H9 (cell line): ENCODE measurements at regions not wholly inside any gene's neighbourhood (a gene's known extent, or its start where the extent isn't known, plus 50 kb on each side); places are given as distances from the start of the nearest gene placed in this dataset.

ENCODE experiments used
- DNase-seq: peaks from one replicate; pipeline ENCODE4 v3.0.0-alpha.2; 2017
- H2AFZ ChIP-seq: one replicate; pipeline ENCODE4 v1.6.1; 2013; ENCODE audit warnings: mild to moderate bottlenecking, low read length, control low read depth, moderate library complexity
- H2AK5ac ChIP-seq: 2 replicates; pipeline ENCODE4 v1.6.1; 2013; ENCODE audit warnings: low read length, control low read depth, mixed read lengths; ENCODE audit not compliant: insufficient read length
- H2BK120ac ChIP-seq: one replicate; pipeline ENCODE4 v1.6.1; 2013; ENCODE audit warnings: low read depth, mild to moderate bottlenecking, low read length, control low read depth, inconsistent platforms; ENCODE audit not compliant: poor library complexity, severe bottlenecking
- H2BK12ac ChIP-seq: 2 replicates; pipeline ENCODE4 v1.6.1; 2013; ENCODE audit warnings: low read length, control low read depth, mixed read lengths, low read depth; ENCODE audit not compliant: insufficient read length
- H2BK15ac ChIP-seq: 2 replicates; pipeline ENCODE4 v1.6.1; 2013; ENCODE audit warnings: low read depth, low read length, control low read depth
- H2BK20ac ChIP-seq: one replicate; pipeline ENCODE4 v1.6.1; 2013; ENCODE audit warnings: low read depth, mild to moderate bottlenecking, low read length, control low read depth, inconsistent platforms; ENCODE audit not compliant: poor library complexity, severe bottlenecking
- H2BK5ac ChIP-seq: 2 replicates; pipeline ENCODE4 v1.6.1; 2013; ENCODE audit warnings: low read length, control low read depth, mixed read lengths; ENCODE audit not compliant: insufficient read length
- H3K14ac ChIP-seq: 2 replicates; pipeline ENCODE4 v1.6.1; 2013; ENCODE audit warnings: low read length, control low read depth; ENCODE audit not compliant: insufficient read depth
- H3K18ac ChIP-seq: 2 replicates; pipeline ENCODE4 v1.6.1; 2013; ENCODE audit warnings: low read depth, mild to moderate bottlenecking, mixed read lengths, low read length, control low read depth; ENCODE audit not compliant: insufficient read length
- H3K23ac ChIP-seq: 2 replicates; pipeline ENCODE4 v1.6.1; 2013; ENCODE audit warnings: low read length, control low read depth, mixed read lengths, low read depth; ENCODE audit not compliant: insufficient read length
- H3K23me2 ChIP-seq: 2 replicates; pipeline ENCODE4 v1.6.1; 2013; ENCODE audit warnings: low read depth, mild to moderate bottlenecking, mixed read lengths, low read length, control low read depth; ENCODE audit not compliant: insufficient read length, poor library complexity, severe bottlenecking
- H3K27ac ChIP-seq: 2 replicates; pipeline ENCODE4 v1.5.1; 2013; ENCODE audit warnings: low read length, control low read depth, mixed read lengths, low read depth; ENCODE audit not compliant: insufficient read length
- H3K27me3 ChIP-seq: 2 replicates; pipeline ENCODE4 v1.6.1; 2013; ENCODE audit warnings: low read length, control low read depth, inconsistent platforms; ENCODE audit not compliant: insufficient read depth
- H3K4ac ChIP-seq: 2 replicates; pipeline ENCODE4 v1.6.1; 2013; ENCODE audit warnings: low read depth, mild to moderate bottlenecking, control low read depth, inconsistent platforms, low read length, moderate library complexity
- H3K4me1 ChIP-seq: 2 replicates; pipeline ENCODE4 v1.6.1; 2013; ENCODE audit warnings: low read length, control low read depth, inconsistent platforms; ENCODE audit not compliant: insufficient read depth
- H3K4me2 ChIP-seq: 2 replicates; pipeline ENCODE4 v1.6.1; 2013; ENCODE audit warnings: low read length, control low read depth, mixed read lengths; ENCODE audit not compliant: insufficient read length, insufficient read depth
- H3K56ac ChIP-seq: 2 replicates; pipeline ENCODE4 v1.6.1; 2013; ENCODE audit warnings: low read depth, mild to moderate bottlenecking, mixed read lengths, low read length, control low read depth; ENCODE audit not compliant: insufficient read length
- H3K79me1 ChIP-seq: 2 replicates; pipeline ENCODE4 v1.6.1; 2013; ENCODE audit warnings: low read depth, mild to moderate bottlenecking, moderate library complexity, low read length, control low read depth, inconsistent platforms; ENCODE audit not compliant: insufficient read depth, poor library complexity, severe bottlenecking
- H3K79me2 ChIP-seq: 2 replicates; pipeline ENCODE4 v1.6.1; 2013; ENCODE audit warnings: low read length, control low read depth, inconsistent platforms; ENCODE audit not compliant: insufficient read depth
- H3K9ac ChIP-seq: 2 replicates; pipeline ENCODE4 v1.6.1; 2013; ENCODE audit warnings: low read length, control low read depth, mixed read lengths; ENCODE audit not compliant: insufficient read length; ENCODE audit errors: extremely low read depth
- H3K9me3 ChIP-seq: one replicate; pipeline ENCODE4 v1.6.1; 2013; ENCODE audit warnings: low read depth, low read length, inconsistent platforms; ENCODE audit not compliant: control insufficient read depth
- H3T11ph ChIP-seq: one replicate; pipeline ENCODE4 v1.6.1; 2013; ENCODE audit warnings: mild to moderate bottlenecking, low read length, control low read depth, inconsistent platforms
- H4K20me1 ChIP-seq: one replicate; pipeline ENCODE4 v1.6.1; 2013; ENCODE audit not compliant: control insufficient read depth, insufficient read length, insufficient read depth
- H4K5ac ChIP-seq: 2 replicates; pipeline ENCODE4 v1.6.1; 2013; ENCODE audit warnings: low read depth, mild to moderate bottlenecking, mixed read lengths, low read length, control low read depth; ENCODE audit not compliant: insufficient read length
- H4K8ac ChIP-seq: replicated peaks from 2 replicates; pipeline ENCODE4 v1.6.1; 2013; ENCODE audit warnings: low read length, control low read depth, mixed read lengths, low read depth; ENCODE audit not compliant: insufficient read length
- H4K91ac ChIP-seq: 2 replicates; pipeline ENCODE4 v1.6.1; 2013; ENCODE audit warnings: low read depth, mild to moderate bottlenecking, moderate library complexity, mixed read lengths, low read length, control low read depth; ENCODE audit not compliant: insufficient read length
- H3K27ac Mint-ChIP-seq, 3 experiments: 2 replicates in 2 of 3; 3 replicates in 1 of 3; pipeline ENCODE4 v1.8.0; 2020 to 2021; ENCODE audit warnings: mixed read lengths in 3 of 3, mild to moderate bottlenecking in 1 of 3, moderate library complexity in 1 of 3
- H3K27me3 Mint-ChIP-seq: 2 replicates; pipeline ENCODE4 v1.8.0; 2021; ENCODE audit warnings: low read depth, mild to moderate bottlenecking, moderate library complexity, mixed read lengths
- H3K36me3 Mint-ChIP-seq, 3 experiments: 2 replicates in 2 of 3; 3 replicates in 1 of 3; pipeline ENCODE4 v1.8.0; 2020 to 2021; ENCODE audit warnings: low read depth in 3 of 3, mixed read lengths in 3 of 3; ENCODE audit not compliant: insufficient read depth in 1 of 3
- H3K4me1 Mint-ChIP-seq, 2 experiments: 2 replicates each; pipeline ENCODE4 v1.8.0; 2020; ENCODE audit warnings: mixed read lengths in 2 of 2
- H3K4me3 Mint-ChIP-seq, 2 experiments: 2 replicates in 1 of 2; 3 replicates in 1 of 2; pipeline ENCODE4 v1.8.0; 2020 to 2021; ENCODE audit warnings: mild to moderate bottlenecking in 2 of 2, mixed read lengths in 2 of 2, moderate library complexity in 1 of 2
- H3K9me3 Mint-ChIP-seq, 2 experiments: 2 replicates in 1 of 2; 3 replicates in 1 of 2; pipeline ENCODE4 v1.8.0; 2020; ENCODE audit warnings: mild to moderate bottlenecking in 2 of 2, mixed read lengths in 2 of 2, moderate library complexity in 1 of 2
- WGBS: extraction: QIAGEN DNeasy Blood & Tissue Kit; methylation state at CpG from one replicate; pipeline ENCODE4 v1.1.7; 2013; ENCODE audit warnings: missing lambda C conversion rate, low lambda C conversion rate, mixed read lengths; ENCODE audit not compliant: insufficient read length; ENCODE audit errors: extremely low coverage; 5-methylcytosine and 5-hydroxymethylcytosine counted together
- TF ChIP-seq, protein P1 (sequence below): fragments of 200-600 bp; sonication (generic); conservative IDR thresholded peaks from 3 replicates; pipeline ENCODE4 v1.8.0; 2021; ENCODE audit warnings: antibody characterized with exemption, mild to moderate bottlenecking

- WGBS, result no CpG with 5 or more reads among the region's 30 CpGs
- H3K27me3 Mint-ChIP-seq, result peaks cover 5% of the 10 kb centered on the region; the same call in 1 of the 2 replicates
- H3K27me3 ChIP-seq, result no peaks in the 10 kb centered on the region
- no peak overlapping the region for H3K4ac ChIP-seq
- no peaks in the 10 kb centered on the region for H3K79me1 ChIP-seq
- no peaks in the 10 kb centered on the region; a peak in 1 of 7 replicates for H3K36me3 Mint-ChIP-seq
- H4K91ac ChIP-seq, result no peak overlapping the region
- H3K56ac ChIP-seq, result no peak overlapping the region
- H3K14ac ChIP-seq, result peak overlapping the region; percentile 87; the same call in 1 of the 2 replicates
- no peak overlapping the region for H2BK20ac ChIP-seq
- no peak overlapping the region for H4K8ac ChIP-seq
- H2BK120ac ChIP-seq, result no peak overlapping the region
- H2AFZ ChIP-seq, result peak overlapping the region; percentile 100
- H3T11ph ChIP-seq, result no peak overlapping the region
- H4K20me1 ChIP-seq, result no peaks in the 10 kb centered on the region
- no peak overlapping the region; the same call in 1 of the 2 replicates for H2BK15ac ChIP-seq
- no peak overlapping the region for H3K23ac ChIP-seq
- H2AK5ac ChIP-seq, result no peak overlapping the region
- peak overlapping the region in 2 of 3 experiments; percentile 14 to 30; a peak in 1 of 7 replicates for H3K27ac Mint-ChIP-seq
- no peaks in the 10 kb centered on the region for H3K9me3 ChIP-seq
- no peaks in the 10 kb centered on the region for H3K9me3 Mint-ChIP-seq
- no peak overlapping the region for H2BK5ac ChIP-seq
- peak overlapping the region; percentile 79 for H2BK12ac ChIP-seq
- H3K18ac ChIP-seq, result peak overlapping the region; percentile 88
- H3K79me2 ChIP-seq, result no peaks in the 10 kb centered on the region
- H3K23me2 ChIP-seq, result no peaks in the 10 kb centered on the region
- H3K4me2 ChIP-seq, result peak overlapping the region; percentile 51
- TF ChIP-seq, protein P1, sequence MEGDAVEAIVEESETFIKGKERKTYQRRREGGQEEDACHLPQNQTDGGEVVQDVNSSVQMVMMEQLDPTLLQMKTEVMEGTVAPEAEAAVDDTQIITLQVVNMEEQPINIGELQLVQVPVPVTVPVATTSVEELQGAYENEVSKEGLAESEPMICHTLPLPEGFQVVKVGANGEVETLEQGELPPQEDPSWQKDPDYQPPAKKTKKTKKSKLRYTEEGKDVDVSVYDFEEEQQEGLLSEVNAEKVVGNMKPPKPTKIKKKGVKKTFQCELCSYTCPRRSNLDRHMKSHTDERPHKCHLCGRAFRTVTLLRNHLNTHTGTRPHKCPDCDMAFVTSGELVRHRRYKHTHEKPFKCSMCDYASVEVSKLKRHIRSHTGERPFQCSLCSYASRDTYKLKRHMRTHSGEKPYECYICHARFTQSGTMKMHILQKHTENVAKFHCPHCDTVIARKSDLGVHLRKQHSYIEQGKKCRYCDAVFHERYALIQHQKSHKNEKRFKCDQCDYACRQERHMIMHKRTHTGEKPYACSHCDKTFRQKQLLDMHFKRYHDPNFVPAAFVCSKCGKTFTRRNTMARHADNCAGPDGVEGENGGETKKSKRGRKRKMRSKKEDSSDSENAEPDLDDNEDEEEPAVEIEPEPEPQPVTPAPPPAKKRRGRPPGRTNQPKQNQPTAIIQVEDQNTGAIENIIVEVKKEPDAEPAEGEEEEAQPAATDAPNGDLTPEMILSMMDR, result peak; percentile 99
- H3K4me3 Mint-ChIP-seq, result peak overlapping the region; percentile 57 to 72
- no peaks in the 10 kb centered on the region; the same call in 1 of the 2 replicates for H3K4me1 ChIP-seq
- peak overlapping the region; percentile 56 for H3K9ac ChIP-seq
- no peak overlapping the region for H4K5ac ChIP-seq
- peak; percentile 91 for DNase-seq
- peaks cover 5 to 18% of the 10 kb centered on the region in 2 experiments for H3K4me1 Mint-ChIP-seq
- H3K27ac ChIP-seq, result no peak overlapping the region
Measured at GRCh38 chr6:133837801-133838349, 51.0 kb upstream of the TCF21 start.
